Amniotic stem cell (primary cell): ENCODE measurements at regions not wholly inside any gene's neighbourhood (a gene's known extent, or its start where the extent isn't known, plus 50 kb on each side); places are given as distances from the start of the nearest gene placed in this dataset.
"Not testable (repeated sequence)": the region's sequence is repeated elsewhere in the genome, so short reads cannot be mapped to it uniquely, and the experiment has no call there.

Source experiments
- DNase-seq: peaks from one replicate; lab custom pipeline; 2025; lab: John Stamatoyannopoulos, UW

DNA sequence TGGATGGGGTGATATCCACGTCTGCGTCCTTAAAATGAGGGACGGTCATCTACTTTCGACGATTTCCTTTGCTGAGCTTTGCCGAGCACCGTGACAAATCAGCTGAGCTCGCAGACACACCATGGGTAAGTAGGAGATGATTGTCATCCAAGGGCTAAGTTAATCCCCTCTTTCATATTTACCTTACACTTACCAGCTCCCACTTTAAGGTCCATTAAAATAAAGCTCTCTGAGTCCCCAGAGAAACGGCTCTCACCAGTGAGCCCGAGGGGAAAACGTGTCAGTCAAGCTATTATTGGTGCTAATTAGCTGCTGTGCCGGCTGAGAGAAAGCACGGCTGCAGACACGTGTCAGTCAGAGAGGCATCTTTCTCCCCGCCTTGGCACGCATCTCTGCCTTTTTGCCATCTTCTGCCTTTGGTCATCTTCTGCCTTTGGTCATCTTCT is 72.2 kb downstream of the CRLF2 start:
- no peak for DNase-seq

DNA sequence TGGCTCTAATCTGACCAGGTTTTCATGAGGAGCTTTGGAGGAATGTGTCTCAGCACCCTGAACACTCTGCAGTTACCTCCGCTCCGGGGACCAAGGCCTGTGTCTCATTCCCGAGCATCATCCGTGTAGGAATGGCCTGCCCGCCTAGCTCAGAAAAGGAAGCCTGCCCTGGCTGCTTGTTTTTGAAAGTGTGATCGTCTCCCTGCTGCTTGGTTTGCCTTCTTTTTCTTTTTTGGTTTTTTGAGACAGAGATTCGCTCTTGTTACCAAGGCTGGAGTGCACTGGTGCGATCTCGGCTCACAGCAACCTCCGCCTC is 73.3 kb downstream of the CRLF2 start:
- DNase-seq: no peak

DNA sequence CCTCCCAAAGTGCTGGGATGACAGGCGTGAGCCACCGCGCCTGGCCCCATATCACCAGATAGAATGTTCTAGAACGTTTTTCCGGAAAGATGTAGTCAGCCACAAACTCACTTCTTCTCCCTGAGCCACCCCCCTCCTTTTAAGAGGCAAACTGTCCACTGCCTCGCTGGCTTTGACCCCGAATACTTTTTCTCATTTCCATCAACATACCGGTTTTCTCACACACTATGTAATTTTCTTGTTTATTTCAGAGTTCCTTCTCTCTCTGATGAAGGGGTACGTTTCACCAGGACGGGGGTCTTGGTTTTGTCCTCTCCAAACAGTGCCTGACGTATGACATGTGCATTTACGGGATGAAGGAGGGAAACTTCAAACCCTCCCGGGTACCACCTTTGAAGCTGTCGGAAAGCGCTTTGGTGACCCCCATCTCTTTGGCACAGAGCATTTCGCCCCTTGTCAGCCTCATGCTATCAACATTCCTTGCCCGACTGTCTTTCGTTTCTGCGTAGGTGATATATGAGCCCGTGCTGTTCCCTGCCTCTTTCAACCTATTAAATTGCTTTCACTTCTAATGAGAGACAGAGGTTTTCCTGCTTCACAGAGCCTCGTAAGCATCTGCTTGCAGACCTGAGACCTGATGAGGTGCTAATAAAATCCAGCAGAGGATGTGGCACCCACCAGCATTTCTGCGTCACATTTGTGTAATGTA is 73.8 kb downstream of the CRLF2 start:
- no peak for DNase-seq

DNA sequence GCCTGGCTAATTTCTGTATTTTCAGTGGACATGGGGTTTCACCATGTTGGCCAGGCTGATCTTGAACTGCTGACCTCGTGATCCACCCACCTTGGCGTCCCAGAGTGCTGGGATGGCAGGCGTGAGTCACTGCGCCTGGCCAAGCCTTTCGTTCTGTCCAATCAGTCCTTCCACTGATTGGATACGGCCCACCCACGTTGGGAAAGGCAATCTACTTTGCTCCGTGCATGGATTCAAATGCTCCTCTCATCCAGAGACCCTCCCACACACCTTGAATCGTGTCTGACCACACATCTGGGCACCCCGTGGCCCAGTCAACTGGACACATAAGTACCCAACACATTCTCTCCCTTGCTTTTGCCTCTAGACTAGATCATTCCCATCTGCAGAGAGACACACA is 74.9 kb downstream of the CRLF2 start:
- no peak for DNase-seq

DNA sequence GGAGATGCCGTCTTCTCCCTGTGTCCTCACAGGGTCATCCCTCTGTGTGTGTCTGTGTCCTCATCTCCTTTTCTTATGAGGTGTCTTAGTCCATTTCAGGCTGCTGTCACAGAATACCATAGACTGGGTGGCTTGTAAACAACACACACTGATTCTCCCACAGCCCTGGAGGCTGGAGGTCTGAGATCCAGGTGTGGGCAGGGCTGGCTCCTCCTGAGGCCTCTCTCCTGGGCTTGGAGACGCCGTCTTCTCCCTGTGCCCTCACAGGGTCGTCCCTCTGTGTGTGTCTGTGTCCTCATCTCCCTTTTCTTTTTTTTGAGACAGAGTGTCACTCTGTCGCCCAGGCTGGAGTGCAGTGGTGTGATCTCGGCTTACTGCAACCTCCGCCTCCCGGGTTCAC is 75.9 kb downstream of the CRLF2 start:
- DNase-seq: not testable (repeated sequence)

DNA sequence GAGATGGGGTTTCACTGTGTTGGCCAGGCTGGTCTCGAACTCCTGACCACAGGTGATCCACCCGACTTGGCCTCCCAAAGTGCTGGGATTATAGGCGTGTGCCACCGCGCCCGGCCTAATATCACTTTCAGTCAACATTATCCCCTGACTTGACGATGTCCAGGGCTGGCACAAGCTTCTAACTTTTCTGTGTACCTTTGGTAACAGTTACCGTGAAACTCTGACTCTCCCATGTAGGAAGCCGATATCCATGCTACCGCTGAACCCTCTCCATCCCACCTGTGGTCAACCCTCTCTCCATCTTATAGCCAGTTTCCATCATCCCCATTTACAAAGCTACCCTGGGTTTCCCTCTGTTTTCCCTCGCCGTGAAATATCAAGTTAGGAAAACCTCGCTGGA is 77.5 kb downstream of the CRLF2 start:
- no peak for DNase-seq

DNA sequence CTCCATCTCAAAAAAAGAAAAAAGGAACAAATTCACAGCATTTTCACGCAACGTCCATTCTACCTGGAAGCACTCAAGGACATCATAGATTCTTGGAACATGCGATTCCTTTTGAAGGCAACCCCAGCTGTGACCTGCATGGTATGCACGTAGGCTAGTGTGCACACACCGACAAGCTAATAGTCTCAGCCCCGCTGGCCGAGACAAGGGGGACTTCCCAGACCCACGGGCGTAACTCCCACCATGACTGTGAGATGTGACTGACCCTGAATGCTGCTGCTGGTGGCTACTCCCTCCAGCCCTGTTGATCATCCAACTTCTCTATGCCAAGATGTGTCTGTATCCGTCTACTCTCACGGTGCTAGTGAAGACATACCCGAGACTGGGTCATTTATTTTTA is 78.3 kb downstream of the CRLF2 start:
- DNase-seq: no peak

DNA sequence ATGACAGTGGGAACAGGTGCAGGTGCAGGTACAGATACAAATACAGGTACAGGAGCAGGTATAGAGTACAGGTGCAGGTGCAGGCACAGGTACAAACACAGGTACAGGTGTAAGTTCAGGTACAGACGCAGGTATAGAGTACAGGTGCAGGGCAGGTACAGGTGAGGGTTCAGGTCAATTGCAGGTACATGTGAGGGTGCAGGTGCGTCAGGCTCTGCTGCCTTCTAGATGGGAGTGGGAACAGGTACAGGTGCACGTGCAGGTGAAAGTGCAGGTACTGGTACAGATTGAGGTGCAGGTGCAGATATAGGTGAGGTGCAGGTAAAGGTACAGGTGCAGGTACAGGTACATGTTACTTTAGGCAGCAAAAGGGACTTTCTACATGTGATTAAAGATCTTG is 85.7 kb downstream of the CRLF2 start:
- no peak for DNase-seq

DNA sequence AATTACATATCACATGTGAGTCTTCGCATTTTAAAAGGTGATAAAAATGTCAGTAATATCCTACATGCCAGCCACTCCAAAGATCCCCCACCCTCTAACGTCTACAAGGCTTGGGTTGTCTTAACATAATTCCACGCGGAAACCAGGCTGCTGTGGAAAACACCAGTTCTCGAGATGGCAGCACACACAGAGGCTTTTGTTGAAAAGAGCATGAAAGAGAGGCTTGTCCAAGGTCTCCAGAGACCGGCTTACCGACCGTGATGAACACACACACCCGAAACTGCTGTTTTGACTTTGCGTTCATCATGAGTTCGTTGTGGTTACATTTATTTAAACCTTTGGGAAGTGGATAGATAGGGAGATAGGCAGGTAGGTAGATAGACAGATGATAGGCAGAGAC is 87.9 kb downstream of the CRLF2 start:
- DNase-seq: no peak

DNA sequence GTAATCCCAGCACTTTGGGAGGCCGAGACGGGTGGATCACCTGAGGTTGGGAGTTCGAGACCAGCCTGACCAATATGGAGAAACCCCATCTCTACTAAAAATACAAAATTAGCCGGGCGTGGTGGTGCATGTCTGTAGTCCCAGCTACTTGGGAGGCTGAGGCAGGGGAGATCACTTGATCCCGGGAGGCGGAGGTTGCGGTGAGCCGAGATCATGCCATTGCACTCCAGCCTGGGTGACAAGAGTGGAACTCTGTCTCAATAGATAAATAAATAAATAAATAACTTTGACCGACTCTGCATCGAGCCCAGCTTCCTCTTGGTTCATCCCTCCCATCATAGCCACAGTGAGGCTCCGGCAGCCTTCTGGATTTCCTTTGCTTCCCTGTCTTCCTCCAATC is 89.6 kb downstream of the CRLF2 start:
- DNase-seq: not testable (repeated sequence)

DNA sequence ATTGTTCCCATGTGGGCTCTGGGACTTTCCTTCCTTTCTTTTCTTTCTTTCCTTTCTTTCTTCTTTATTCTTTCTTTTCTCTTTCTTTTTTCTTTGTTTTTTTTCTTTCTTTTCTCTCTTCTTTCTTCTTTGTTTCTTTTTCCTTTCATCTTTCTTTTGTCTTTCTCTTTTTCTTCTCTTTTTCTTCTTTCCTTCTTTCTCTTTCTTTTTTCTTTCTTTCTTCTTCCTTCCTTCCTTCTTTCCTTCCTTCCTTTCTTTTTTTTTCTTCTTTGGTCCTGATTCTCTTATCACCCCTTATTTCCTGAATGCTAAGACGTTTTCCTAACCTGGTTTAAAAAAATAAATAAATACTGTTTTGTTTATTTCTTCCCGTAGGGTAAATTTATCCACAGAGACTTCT is 93.2 kb downstream of the CRLF2 start:
- DNase-seq: no peak

DNA sequence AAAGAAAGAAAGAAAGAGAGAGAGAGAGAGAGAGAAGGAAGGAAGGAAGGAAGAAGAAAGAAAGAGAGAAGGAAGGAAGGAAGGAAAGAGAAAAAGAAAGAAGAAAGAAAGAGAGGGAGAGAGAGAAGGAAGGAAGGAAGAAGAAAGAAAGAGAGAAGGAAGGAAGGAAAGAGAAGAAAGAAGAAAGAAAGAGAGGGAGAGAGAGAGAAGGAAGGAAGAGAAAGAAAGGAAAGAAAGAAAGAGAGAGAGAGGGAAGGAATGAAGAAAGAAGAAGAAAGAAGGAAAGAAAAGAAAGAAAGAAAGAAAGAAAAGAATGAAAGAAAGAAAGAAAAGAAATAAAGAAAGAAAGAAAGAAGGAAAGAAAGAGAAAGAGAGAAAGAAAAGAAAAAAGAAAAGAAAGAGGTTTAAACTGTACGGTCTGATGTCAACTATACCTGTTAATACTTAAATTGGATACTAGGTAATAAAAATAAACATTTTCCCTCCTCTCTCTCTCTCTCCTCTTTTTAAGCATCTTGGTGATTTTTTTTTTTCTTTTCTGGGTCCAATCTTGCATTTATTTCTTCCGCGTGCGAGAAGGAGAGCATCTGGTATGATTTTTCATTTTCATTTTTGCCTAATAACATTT is 93.8 kb downstream of the CRLF2 start:
- DNase-seq: no peak

DNA sequence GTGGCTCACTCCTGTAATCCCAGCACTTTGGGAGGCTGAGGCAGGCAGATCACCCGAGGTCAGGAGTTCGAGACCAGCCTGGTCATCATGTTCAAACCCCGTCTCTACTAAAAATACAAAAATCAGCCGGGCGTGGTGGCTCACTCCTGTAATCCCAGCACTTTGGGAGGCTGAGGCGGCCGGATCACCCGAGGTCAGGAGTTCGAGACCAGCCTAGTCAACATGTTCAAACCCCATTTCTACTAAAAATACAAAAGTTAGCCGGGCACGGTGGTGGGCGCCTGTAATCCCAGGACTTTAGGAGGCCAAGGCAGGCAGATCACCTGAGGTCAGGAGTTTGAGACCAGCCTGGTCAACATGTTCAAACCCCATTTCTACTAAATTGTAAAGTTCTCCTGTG is 97.0 kb downstream of the CRLF2 start:
- DNase-seq: not testable (repeated sequence)

DNA sequence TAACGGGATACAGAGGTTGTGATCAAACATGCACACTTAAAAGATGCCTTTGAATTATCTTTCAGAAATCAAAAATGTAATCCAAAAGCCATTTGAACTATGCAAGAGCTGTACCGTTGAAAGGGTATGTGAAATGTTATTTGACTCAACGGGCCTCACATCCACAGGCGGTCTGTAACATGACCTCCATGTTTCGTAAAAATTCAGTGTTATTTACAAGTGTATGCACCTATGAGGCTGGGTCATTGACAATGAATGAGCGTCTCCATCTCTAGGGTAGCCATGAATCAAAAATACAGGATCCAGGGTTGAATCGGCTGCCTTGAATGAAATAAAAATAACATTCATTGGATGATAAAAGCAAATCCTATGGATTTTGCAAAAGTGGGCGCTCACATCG is 100.1 kb downstream of the CRLF2 start:
- no peak for DNase-seq

DNA sequence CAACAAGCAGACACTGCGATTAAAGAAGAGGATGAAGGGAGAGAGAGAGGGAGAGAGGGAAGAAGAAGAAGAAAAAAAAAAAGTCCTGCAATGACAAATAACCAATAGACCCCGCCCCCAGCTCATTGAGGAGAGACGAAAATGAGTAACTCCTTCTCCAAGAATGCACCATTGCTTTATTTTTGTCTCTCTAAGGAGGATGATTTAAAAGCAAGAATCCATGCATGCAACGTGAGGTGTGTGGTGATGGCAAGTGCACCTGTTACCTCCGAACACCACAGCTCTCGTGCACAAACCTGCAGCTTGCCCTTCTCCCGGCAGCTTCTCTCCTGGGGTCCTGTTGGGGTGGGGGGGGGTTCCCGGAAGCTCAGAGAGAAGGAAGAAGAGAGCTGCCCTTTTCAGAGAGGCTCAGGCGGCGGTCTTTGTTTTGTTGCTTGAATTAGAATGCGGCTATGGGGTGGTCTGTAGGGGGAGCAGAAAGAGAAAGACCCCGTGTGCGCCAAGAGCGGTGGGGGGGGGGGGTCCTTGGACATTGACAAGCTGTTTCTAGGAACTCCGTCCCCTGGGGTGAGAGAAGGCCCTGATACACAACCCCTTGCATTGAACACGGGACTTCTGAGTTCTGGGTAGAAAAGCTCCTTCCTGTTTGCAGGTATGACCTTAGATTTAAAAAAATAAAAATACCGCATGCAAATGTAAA is 100.7 kb downstream of the CRLF2 start:
- no peak for DNase-seq

DNA sequence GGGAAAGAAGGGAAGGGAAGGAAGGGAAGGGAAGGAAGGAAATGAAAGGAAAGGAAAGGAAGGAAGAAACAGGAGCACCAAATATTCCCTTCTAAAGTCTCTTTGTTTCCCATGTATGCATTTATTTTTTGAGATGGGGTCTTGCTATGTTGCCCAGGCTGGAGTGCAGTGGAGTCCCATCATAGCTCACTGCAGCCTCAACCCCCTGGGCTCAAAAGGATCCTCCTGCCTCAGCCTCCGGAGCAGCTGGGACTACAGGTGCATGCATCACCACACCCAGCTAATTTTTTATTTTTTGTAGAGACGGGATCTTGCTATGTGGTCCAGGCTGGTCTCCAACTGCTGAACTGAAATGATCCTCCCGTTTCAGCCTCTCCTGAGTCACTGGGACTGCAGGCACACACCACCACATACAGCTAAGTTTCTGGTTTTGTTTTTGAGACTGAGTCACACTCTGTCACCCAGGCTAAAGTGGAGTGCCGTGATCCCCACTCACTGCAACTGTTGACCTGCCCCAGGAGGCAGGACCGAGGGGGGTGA is 102.8 kb downstream of the CRLF2 start:
- no peak for DNase-seq

DNA sequence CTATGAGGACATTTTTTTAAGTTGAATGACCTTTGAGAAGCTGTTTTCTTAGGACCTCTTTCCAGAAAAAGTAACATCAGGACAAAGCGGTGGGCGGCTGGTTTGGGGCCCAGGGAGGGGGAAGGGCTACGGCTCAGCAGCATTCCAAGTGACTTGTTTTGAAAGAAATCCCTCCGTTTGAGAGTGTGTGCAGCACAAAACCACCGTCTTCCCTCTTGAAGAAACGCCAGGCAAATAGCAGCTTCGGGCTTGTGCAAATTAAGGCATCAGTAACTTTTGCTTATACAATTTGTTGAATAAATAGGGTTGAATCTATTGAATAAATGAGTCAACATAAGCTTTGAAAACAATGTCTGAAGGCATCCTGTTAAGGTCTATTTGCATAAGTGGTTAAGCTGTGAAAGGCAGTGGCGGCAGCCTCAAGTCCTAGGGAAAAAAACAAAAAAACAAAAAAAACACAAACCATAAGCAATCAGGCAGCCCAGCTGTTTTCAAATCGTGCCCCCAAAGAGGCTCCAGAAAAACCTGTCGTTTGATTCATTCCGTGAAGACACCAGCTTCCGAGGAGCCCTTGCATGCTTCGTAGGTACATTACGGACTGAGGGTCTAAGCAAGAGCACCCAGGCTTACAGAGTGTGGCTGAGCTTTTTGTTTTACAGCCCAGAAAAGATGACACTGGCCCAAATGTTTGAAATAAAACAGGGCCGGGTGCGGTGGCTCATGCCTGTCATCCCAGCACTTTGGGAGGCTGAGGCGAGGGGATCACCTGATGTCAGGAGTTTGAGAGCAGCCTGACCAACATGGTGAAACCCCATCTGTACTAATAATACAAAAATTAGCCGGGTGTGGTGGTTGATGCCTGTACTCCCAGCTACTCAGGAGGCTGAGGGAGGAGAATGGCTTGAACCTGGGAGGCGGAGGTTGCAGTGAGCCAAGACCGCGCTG is 103.7 kb downstream of the CRLF2 start:
- no peak for DNase-seq

DNA sequence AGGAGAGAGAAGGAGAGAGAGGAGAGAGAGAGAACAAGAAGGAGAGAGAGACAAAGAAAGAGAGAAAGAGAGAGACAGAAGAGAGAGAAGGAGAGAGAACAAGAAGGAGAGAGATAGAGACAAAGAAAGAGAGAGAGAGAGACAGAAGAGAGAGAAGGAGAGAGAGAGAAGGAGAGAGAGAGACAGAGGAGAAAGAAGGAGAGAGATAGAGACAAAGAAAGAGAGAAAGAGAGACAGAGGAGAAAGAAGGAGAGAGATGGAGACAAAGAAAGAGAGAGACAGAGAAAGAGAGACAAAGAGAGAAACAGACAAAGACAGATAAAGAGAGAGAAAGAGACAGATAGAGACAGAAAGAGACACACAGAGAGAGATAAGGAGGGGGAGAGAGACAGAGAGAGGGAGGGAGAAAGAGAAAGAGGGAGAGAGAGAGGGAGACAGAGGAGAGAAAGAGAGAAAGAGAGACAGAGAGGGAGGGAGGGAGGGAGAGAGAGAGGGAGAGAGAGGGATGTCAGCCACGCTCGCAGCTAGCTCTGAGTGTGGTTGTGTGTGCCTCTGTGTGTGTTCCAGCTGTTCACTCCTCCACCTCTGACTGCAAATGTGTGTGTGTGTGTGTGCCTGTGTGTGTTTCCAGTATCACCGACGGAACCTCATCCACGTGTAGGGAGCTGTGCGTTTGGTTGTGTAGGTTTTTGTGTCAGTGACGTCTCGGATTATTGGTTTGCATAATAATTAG is 105.8 kb downstream of the CRLF2 start:
- DNase-seq: no peak

DNA sequence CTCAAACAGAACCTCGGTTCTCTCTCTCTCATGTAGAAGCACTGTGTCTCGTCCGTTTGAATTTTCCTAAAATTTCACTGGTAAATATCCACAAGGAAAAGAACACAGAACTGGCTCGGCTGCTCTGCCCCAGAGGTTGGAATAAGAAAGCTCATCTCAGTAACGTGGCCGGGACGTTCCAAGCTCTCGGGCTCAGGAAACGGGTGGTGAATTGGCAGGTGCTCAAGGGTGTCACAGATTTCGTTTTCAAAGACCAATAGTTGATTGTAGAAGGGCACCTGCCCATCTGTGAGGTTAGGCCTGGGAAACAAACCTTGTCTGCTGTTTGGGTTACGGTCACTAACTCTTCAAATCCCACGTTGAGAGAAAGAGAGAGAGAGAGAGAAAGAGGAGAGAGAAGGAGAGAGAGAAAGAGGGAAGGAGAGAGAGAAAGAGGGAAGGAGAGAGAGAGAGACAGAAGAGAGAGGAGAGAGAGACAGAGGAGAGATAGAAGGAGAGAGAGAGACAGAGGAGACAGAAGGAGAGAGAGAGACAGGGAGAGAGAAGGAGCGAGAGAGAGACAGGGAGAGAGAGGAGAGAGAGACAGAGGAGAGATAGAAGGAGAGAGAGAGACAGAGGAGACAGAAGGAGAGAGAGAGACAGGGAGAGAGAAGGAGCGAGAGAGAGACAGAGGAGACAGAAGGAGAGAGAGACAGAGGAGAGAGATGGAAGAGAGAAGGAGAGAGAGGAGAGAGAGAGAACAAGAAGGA is 106.6 kb downstream of the CRLF2 start:
- no peak for DNase-seq

DNA sequence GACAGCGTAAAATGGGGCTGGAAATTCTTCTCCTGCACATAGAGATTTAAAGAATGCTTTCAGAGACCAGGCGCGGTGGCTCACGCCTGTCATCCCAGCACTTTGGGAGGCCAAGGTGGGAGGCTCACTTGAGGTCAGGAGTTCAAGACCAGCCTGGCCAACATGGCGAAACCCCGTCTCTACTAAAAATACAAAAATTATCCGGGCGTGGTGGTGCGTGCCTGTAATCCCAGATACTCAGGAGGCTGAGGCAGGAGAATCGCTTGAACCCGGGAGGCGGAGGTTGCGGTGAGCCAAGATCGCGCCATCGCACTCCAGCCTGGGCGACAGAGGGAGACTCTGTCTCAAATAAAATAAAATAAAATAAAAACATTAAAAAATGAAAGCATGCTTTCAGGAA is 107.4 kb downstream of the CRLF2 start:
- DNase-seq: not testable (repeated sequence)

DNA sequence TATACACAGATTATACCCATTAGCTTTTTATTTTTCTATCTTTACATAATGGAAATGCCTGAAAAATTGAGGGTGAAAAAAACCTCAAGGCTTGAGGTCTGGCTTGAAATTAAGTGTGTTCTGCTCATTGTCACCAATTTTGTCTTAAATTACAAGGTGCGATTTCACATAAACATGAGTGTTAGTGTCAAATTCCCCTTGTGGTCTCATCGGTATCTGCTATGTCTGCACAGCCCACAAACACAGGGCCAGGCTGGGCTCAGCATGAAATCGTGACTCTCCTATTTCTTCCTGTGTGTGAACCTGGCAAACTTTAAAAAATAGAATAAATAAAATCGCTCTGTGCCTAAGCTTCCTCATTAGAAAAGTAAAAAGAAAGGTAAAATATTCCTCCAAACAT is 109.1 kb downstream of the CRLF2 start:
- no peak for DNase-seq
